ENCODE measurements at regions not wholly inside any gene's neighbourhood (a gene's known extent, or its start where the extent isn't known, plus 50 kb on each side); places are given as distances from the start of the nearest gene placed in this dataset.

DNA sequence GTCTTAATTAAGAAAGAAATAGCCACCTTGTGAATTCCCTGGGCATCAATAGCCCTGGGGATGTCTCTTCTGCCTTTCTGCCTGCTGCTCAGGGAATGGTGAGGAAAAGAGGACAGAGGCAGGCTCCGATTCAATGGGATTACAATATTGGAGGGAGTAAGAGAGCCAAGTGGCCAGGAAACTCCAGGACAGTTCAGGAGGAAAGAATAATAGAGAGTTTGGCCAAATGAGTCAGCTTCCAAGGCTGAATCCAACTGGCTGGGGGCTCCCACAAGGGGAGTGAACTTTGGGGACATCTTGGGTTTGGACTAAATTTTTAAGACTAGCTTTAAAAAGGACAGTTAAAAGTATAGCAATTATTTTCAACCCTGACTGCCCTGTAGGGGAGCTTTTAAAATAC, 235.8 kb upstream of the ASIC2 start:
- Histone ChIP-seq H3K36me3 (ENCODE audit: control insufficient read depth in 4 of 4, insufficient read depth in 3 of 4, low read depth in 1 of 4, low read length in 3 of 4) (no peaks in the 10 kb centered on the region), H3K27me3 (ENCODE audit: control insufficient read depth in 4 of 4, insufficient read depth in 4 of 4, low read length in 3 of 4) (peaks cover 0 to 6% (median 0%) of the 10 kb centered on the region in 4 donors), H3K9ac (ENCODE audit: low read depth in 1 of 2, low read length in 2 of 2) (no peak overlapping the region), H3K27ac (ENCODE audit: low read depth in 1 of 2, low read length in 2 of 2) (no peak overlapping the region), H3K4me3 (ENCODE audit: low read depth in 1 of 3, low read length in 3 of 3) (no peak overlapping the region), H3K9me3 (ENCODE audit: control insufficient read depth in 4 of 4, low read length in 3 of 4) (peaks cover 4 to 12% (median 7%) of the 10 kb centered on the region in 4 donors), H3K4me1 (ENCODE audit: control insufficient read depth in 4 of 4, insufficient read depth in 4 of 4, low read length in 3 of 4) (no peaks in the 10 kb centered on the region)
- no peak for TF ChIP-seq RXRA (IDR thresholded peaks at IDR 0.05)
- no peak for DNase-seq (ENCODE audit: low spot score)
- WGBS = 72% methylated on average over 1 of the region's 1 CpG

DNA sequence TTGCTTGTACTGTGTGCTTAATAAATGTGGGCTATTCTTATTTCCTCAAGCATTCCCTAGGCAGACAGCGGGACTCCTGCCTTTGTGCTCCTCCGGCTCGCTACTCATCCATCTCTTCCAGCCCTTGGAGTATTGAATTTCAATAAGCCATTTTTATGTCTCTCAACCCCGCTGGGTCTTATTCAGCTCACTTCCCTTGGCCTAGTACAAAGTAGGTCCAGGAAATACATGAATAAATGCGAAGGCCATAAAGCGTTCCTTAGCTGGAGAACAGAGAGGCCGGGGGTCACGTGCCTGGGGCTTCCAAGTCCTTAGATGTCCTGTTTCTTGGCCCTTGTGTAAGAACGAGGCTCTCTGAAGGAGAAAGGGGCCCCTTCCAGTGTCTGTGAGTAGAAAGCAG, 236.7 kb upstream of the ASIC2 start:
- Histone ChIP-seq H3K4me1 (ENCODE audit: control insufficient read depth in 4 of 4, insufficient read depth in 4 of 4, low read length in 3 of 4) (no peaks in the 10 kb centered on the region), H3K4me3 (ENCODE audit: low read depth in 1 of 3, low read length in 3 of 3) (no peak overlapping the region), H3K9me3 (ENCODE audit: control insufficient read depth in 4 of 4, low read length in 3 of 4) (peaks cover 4 to 12% (median 7%) of the 10 kb centered on the region in 4 donors), H3K27ac (ENCODE audit: low read depth in 1 of 2, low read length in 2 of 2) (no peak overlapping the region), H3K36me3 (ENCODE audit: control insufficient read depth in 4 of 4, insufficient read depth in 3 of 4, low read depth in 1 of 4, low read length in 3 of 4) (no peaks in the 10 kb centered on the region), H3K27me3 (ENCODE audit: control insufficient read depth in 4 of 4, insufficient read depth in 4 of 4, low read length in 3 of 4) (no peaks in the 10 kb centered on the region), H3K9ac (ENCODE audit: low read depth in 1 of 2, low read length in 2 of 2) (no peak overlapping the region)
- DNase-seq (ENCODE audit: low spot score) = no peak
- 87% methylated on average over 9 of the region's 9 CpGs for WGBS
- no peak for TF ChIP-seq JUND (IDR thresholded peaks at IDR 0.05)
- no peak for TF ChIP-seq TAF1 (conservative IDR thresholded peaks at IDR 0.05)
- TF ChIP-seq, protein P1, sequence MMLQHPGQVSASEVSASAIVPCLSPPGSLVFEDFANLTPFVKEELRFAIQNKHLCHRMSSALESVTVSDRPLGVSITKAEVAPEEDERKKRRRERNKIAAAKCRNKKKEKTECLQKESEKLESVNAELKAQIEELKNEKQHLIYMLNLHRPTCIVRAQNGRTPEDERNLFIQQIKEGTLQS (IDR thresholded peaks at IDR 0.05) = no peak
- TF ChIP-seq NR2F2 (IDR thresholded peaks at IDR 0.05) = no peak
- TF ChIP-seq RXRA (IDR thresholded peaks at IDR 0.05) = no peak
- TF ChIP-seq YY1 (IDR thresholded peaks at IDR 0.05) = no peak
- TF ChIP-seq EGR1 (IDR thresholded peaks at IDR 0.05; ENCODE audit: low read depth in 2 of 2) = no peak
- TF ChIP-seq, protein P2, sequence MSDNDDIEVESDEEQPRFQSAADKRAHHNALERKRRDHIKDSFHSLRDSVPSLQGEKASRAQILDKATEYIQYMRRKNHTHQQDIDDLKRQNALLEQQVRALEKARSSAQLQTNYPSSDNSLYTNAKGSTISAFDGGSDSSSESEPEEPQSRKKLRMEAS (IDR thresholded peaks at IDR 0.05) = no peak
- TF ChIP-seq, protein P3, sequence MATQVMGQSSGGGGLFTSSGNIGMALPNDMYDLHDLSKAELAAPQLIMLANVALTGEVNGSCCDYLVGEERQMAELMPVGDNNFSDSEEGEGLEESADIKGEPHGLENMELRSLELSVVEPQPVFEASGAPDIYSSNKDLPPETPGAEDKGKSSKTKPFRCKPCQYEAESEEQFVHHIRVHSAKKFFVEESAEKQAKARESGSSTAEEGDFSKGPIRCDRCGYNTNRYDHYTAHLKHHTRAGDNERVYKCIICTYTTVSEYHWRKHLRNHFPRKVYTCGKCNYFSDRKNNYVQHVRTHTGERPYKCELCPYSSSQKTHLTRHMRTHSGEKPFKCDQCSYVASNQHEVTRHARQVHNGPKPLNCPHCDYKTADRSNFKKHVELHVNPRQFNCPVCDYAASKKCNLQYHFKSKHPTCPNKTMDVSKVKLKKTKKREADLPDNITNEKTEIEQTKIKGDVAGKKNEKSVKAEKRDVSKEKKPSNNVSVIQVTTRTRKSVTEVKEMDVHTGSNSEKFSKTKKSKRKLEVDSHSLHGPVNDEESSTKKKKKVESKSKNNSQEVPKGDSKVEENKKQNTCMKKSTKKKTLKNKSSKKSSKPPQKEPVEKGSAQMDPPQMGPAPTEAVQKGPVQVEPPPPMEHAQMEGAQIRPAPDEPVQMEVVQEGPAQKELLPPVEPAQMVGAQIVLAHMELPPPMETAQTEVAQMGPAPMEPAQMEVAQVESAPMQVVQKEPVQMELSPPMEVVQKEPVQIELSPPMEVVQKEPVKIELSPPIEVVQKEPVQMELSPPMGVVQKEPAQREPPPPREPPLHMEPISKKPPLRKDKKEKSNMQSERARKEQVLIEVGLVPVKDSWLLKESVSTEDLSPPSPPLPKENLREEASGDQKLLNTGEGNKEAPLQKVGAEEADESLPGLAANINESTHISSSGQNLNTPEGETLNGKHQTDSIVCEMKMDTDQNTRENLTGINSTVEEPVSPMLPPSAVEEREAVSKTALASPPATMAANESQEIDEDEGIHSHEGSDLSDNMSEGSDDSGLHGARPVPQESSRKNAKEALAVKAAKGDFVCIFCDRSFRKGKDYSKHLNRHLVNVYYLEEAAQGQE (IDR thresholded peaks at IDR 0.05) = no peak
- TF ChIP-seq RAD21 (IDR thresholded peaks at IDR 0.05) = no peak
- no peak for TF ChIP-seq FOXA2 (IDR thresholded peaks at IDR 0.05)
- no peak for TF ChIP-seq HNF4G (IDR thresholded peaks at IDR 0.05)
- TF ChIP-seq HNF4A (conservative IDR thresholded peaks at IDR 0.05) = no peak
- TF ChIP-seq, protein P4, sequence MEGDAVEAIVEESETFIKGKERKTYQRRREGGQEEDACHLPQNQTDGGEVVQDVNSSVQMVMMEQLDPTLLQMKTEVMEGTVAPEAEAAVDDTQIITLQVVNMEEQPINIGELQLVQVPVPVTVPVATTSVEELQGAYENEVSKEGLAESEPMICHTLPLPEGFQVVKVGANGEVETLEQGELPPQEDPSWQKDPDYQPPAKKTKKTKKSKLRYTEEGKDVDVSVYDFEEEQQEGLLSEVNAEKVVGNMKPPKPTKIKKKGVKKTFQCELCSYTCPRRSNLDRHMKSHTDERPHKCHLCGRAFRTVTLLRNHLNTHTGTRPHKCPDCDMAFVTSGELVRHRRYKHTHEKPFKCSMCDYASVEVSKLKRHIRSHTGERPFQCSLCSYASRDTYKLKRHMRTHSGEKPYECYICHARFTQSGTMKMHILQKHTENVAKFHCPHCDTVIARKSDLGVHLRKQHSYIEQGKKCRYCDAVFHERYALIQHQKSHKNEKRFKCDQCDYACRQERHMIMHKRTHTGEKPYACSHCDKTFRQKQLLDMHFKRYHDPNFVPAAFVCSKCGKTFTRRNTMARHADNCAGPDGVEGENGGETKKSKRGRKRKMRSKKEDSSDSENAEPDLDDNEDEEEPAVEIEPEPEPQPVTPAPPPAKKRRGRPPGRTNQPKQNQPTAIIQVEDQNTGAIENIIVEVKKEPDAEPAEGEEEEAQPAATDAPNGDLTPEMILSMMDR (IDR thresholded peaks at IDR 0.05; ENCODE audit: low read depth, low read length, missing input control) = no peak
- TF ChIP-seq, protein P5, sequence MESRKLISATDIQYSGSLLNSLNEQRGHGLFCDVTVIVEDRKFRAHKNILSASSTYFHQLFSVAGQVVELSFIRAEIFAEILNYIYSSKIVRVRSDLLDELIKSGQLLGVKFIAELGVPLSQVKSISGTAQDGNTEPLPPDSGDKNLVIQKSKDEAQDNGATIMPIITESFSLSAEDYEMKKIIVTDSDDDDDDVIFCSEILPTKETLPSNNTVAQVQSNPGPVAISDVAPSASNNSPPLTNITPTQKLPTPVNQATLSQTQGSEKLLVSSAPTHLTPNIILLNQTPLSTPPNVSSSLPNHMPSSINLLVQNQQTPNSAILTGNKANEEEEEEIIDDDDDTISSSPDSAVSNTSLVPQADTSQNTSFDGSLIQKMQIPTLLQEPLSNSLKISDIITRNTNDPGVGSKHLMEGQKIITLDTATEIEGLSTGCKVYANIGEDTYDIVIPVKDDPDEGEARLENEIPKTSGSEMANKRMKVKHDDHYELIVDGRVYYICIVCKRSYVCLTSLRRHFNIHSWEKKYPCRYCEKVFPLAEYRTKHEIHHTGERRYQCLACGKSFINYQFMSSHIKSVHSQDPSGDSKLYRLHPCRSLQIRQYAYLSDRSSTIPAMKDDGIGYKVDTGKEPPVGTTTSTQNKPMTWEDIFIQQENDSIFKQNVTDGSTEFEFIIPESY (IDR thresholded peaks at IDR 0.05) = no peak
- TF ChIP-seq FOXA1 (IDR thresholded peaks at IDR 0.05) = no peak
- TF ChIP-seq SP1 (IDR thresholded peaks at IDR 0.05) = no peak
- no peak for TF ChIP-seq GABPA (IDR thresholded peaks at IDR 0.05 in 1 of 2, conservative IDR thresholded peaks at IDR 0.05 in 1 of 2)

All from liver (tissue), 8 donors.